NCI-H1694 treated with DMSO at 0.1 percent for 48 hours (cell line): ENCODE measurements at regions not wholly inside any gene's neighbourhood (a gene's known extent, or its start where the extent isn't known, plus 50 kb on each side); places are given as distances from the start of the nearest gene placed in this dataset.

Source experiments
- DNase-seq: peaks from one replicate; lab custom pipeline; 2025; lab: John Stamatoyannopoulos, UW

- no peak for DNase-seq
These were observed 105.6 kb downstream of the SEC61B start for GRCh38 chr9:99327667-99328066.

DNA sequence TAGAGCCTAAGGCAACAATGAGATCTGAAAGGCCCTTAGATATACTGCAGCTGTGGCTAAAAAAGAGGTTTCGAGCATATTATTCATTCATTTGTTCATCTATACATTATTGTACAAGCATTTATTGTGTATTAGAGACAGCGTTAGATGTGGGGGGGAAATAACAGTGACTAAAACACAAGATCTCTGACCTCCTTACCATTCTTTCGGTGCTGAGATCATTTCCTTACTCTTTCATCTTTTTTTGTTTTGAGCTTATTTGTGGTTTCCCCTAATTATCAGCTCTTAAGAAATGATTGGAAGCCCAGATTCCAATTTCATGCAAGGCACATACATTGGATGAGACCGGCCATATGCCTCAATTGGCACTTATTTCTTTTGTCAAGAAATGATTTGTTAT is 113.2 kb downstream of the SEC61B start:
- no peak for DNase-seq

DNA sequence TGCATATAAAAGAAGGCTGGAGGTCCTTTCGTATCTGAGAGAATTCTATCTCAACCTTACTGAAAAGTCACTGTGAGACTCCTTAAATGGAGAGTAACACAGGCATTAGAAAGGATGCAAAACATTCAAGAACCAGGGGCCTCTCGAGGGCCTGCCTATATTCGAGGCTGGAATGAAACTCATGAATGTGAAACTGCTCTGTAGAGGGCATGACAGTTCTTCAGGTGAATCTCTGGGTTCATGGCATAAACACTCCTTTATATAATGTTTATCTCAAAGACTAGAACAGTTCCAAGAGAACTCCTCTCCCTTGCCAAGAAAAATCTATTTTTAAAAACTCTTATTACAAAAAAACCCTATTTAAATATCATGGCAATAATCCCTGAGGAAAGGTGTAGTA is 113.9 kb downstream of the SEC61B start:
- DNase-seq, result no peak

- DNase-seq, result no peak
These were observed 114.4 kb downstream of the SEC61B start for GRCh38 chr9:99336531-99336930.

GRCh38 chr9:99340281-99340680 is 118.2 kb downstream of the SEC61B start:
- no peak for DNase-seq

- no peak for DNase-seq
These were observed 119.6 kb downstream of the SEC61B start for GRCh38 chr9:99341686-99342085.

DNA sequence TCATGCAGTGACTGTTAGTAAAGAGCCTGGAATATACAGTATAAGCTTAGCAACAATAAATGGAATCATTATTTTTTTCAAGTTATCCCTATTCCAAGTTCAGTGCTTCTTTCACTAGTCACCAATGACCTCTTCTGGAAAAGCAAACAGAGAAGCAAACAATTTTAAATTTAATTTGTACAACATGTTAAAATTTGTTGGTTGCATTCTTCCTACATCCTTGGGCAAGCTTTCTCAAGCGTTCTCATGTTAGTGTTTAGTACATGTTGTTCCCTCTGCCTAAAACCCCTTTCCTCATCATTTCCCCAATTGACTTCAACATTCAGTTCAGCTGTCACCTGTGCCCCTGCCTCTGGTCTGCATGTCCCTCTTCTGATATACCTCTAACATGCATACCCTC is 123.4 kb downstream of the SEC61B start:
- no peak for DNase-seq

- DNase-seq, result no peak
These were observed 123.9 kb downstream of the SEC61B start for GRCh38 chr9:99345942-99346341.

DNA sequence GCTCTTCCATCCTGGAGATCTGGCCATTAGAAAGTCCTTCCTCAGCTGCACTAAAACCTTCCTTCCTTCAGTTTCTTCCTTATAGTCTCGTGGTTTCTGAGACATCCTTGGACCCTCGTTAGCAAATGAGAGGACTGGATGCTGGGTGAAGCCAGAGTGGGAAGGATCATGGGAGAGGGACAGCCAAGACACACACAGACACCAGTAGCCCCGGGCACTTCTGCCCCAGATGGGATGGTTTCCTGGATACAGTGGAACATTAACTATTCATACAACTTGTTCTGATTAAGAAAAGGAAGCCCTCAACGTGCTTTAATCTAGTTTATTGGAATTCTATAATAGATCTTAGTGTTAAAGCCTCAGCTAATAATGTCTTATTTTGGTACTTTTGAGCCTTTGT is 125.5 kb downstream of the SEC61B start:
- DNase-seq, result no peak

GRCh38 chr9:99348289-99348688 is 126.2 kb downstream of the SEC61B start:
- no peak for DNase-seq

- DNase-seq, result no peak
These were observed 127.8 kb downstream of the SEC61B start for GRCh38 chr9:99349870-99350269.

GRCh38 chr9:99350461-99350860 is 128.4 kb downstream of the SEC61B start:
- DNase-seq, result no peak

- DNase-seq, result no peak
These were observed 129.6 kb downstream of the SEC61B start for GRCh38 chr9:99351647-99352046.

DNA sequence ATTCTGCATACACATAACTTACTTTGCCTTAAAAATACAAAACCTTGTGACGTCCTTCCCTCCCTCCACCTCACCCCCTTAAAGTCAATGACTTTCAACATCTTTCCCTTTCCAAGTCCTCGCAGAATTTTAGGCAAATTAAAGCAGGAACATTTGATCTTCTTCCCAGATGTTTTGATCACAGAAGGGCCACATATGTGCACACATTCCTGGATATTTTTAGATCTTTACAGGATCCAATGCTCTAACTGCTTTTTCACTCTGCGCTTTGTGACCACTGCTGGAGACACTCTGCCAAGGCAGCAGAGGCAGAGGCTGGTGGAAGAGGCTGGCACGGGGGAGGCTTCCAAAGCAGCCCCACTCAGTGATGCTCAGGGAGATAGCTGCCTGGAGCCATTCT is 130.7 kb downstream of the SEC61B start:
- DNase-seq, result no peak

- DNase-seq, result no peak
These were observed 131.3 kb downstream of the SEC61B start for GRCh38 chr9:99353408-99353807.

GRCh38 chr9:99354104-99354503 is 132.0 kb downstream of the SEC61B start:
- no peak for DNase-seq

DNA sequence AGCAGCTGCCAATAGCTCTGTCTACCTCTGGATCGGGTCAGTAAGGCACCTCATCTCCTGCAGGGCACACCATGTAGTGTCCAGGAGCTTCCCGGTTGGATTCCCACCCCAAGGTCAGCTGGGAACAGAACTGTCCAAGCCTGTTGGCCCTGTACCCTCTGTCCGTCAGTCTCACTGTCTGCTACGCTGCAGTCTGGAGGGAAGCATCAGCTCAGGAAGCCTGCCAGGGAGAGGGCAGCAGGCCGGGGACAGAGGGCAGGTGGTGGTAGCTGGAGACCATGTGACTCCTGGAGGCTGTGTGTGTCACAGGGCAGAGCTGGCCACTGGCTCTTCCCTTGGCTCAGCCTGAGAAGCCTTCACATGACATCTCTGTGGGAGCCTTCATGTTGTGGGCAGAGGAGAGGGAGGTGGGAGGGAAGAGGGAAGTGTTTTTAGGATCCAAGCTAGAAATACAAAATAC is 134.5 kb downstream of the SEC61B start:
- no peak for DNase-seq

GRCh38 chr9:99357575-99357974 is 135.5 kb downstream of the SEC61B start:
- no peak for DNase-seq

- DNase-seq, result no peak
These were observed 136.6 kb downstream of the SEC61B start for GRCh38 chr9:99358668-99359067.

- no peak for DNase-seq
These were observed 137.3 kb downstream of the SEC61B start for GRCh38 chr9:99359336-99359735.

DNA sequence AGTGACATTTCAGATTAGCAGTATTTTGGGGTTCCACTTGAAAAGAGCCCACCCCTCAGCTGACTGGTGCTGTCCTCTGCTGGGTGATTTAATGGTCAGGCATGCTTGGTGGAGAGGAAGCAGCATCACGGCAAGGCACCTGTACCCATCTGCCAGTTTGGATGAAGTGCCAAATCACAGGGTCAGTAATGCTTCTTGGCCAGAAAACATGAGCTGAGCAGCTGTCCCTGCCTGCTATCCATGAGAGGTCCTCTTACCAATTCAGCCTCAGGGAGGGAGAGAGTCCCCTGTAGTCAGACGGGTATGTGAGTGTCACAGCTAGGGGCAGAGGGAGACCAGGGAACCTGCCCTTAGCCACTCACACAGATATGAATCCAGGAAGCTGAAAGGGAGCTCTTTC is 137.9 kb downstream of the SEC61B start:
- DNase-seq, result no peak

DNA sequence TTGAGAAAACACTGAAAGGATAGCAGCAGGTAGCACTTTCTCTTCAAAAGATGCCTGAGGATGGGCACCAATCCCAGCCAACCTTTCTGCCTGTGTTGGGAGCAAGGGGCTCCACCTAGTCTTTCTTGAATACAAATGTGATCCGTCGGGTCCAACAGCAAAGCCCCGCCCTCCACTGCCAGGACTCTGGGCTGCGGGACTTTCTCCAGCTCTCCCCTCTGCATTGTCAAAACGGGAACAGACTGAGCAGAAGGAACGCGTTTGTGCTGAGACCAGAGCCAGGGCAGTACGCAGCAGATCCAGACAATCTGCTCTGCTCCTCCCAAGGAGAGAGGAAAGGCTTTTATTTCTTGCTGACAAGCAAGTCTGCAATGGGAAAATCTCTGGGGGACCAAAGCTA is 139.7 kb downstream of the SEC61B start:
- DNase-seq, result no peak

DNA sequence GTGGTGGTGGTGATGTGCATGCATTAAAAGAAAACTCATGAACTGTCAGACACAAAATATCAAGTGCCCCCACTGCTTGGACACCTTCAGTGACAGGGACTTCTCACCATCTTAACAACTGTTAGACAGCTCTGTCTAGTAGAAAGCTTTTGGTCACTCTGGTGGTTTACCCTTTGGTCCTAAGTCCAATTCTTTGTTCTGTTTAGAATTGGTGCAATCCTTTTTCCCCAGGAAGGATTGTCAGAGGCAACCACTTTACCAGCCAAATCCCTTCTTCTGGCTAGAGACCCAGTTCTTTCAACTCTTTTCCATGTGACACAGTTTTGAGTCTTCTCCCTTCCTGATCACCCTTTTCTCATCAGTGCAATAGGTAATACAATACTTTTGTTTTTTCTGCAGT is 140.2 kb downstream of the SEC61B start:
- DNase-seq, result no peak

DNA sequence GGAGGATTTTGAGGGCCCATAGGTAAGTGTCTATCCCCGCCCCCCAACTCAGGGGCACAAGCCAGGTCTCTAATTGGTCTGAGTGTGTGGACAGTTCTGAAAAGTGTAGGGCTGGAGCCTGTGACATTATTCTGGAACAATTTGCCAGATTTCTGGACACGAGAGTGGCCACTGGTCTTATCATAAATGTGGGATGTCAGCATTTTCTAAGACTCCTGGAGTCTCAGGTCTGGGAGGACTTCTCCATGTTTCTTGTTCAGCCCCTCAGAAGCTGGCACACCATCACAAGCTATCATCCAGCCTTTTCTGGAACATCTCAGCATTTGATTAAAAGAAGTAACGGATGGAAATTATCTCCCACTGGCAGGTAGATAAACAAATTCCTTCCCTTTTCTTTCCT is 141.4 kb downstream of the SEC61B start:
- DNase-seq, result no peak
